NB4 (cell line): ENCODE measurements at regions not wholly inside any gene's neighbourhood (a gene's known extent, or its start where the extent isn't known, plus 50 kb on each side); places are given as distances from the start of the nearest gene placed in this dataset.

ENCODE experiments used
- CTCF ChIP-seq: IDR thresholded peaks from one replicate; pipeline ENCODE4 v1.5.1; 2012; ENCODE audit warnings: low read depth, low read length
- MYC ChIP-seq: IDR thresholded peaks from 2 replicates; pipeline ENCODE4 v1.6.1; 2011; ENCODE audit warnings: low read depth, low read length
- POLR2A ChIP-seq: IDR thresholded peaks from 2 replicates; pipeline ENCODE4 v1.6.1; 2011; ENCODE audit warnings: mild to moderate bottlenecking; ENCODE audit not compliant: insufficient read length; ENCODE audit errors: extremely low read depth
- TF ChIP-seq, protein P1 (sequence below): IDR thresholded peaks from 2 replicates; pipeline ENCODE4 v1.6.1; 2011; ENCODE audit warnings: low read depth, low read length

DNA sequence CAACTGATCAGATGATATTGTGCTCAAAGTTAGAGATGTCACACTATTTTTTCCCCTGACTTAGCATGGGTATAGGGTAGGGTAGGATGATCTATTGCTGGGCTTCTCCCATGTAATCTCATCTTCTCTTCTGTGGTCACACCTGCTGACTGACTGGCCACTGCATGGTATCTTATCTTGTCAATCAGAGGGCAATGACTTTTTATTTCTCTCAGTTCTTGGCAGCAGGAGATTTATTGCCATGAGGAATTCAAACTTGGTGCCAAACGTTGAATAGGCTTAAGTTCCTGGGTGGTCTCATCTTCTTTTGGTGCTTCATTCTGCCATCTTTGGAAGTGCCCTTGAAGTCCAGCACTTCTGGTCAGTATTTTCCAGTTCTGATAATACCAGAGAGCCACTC is 226.4 kb upstream of the POGK start:
- TF ChIP-seq CTCF (no peak), POLR2A (no peak), MYC (no peak)
- TF ChIP-seq, protein P1, sequence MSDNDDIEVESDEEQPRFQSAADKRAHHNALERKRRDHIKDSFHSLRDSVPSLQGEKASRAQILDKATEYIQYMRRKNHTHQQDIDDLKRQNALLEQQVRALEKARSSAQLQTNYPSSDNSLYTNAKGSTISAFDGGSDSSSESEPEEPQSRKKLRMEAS: no peak
